GM19438 (cell line): ENCODE measurements at regions not wholly inside any gene's neighbourhood (a gene's known extent, or its start where the extent isn't known, plus 50 kb on each side); places are given as distances from the start of the nearest gene placed in this dataset.
"Not testable (repeated sequence)": the region's sequence is repeated elsewhere in the genome, so short reads cannot be mapped to it uniquely, and the experiment has no call there.

Experiments used
- ATAC-seq: cut with Tn5 transposase; IDR thresholded peaks from one replicate; pipeline ENCODE4 v1.9.1; 2021; ENCODE audit warnings: low read depth; ENCODE audit not compliant: unreplicated experiment

GRCh38 chr2:110292807-110293206 is 80.5 kb upstream of the MTLN start:
- not testable (repeated sequence) for ATAC-seq

GRCh38 chr2:110291909-110292579 is 79.7 kb upstream of the MTLN start:
- ATAC-seq, result not testable (repeated sequence)

GRCh38 chr2:110287817-110288216 is 75.5 kb upstream of the MTLN start:
- not testable (repeated sequence) for ATAC-seq

GRCh38 chr2:110287253-110287652 is 74.9 kb upstream of the MTLN start:
- not testable (repeated sequence) for ATAC-seq

GRCh38 chr2:110285002-110285401 is 72.7 kb upstream of the MTLN start:
- ATAC-seq, result not testable (repeated sequence)

GRCh38 chr2:110280804-110281203 is 68.5 kb upstream of the MTLN start:
- ATAC-seq, result not testable (repeated sequence)

- ATAC-seq, result not testable (repeated sequence)
Observed at GRCh38 chr2:110277054-110277453, 64.7 kb upstream of the MTLN start.

- not testable (repeated sequence) for ATAC-seq
Observed at GRCh38 chr2:110276092-110276491, 63.7 kb upstream of the MTLN start.

- not testable (repeated sequence) for ATAC-seq
Observed at GRCh38 chr2:110269674-110270073, 57.3 kb upstream of the MTLN start.

- not testable (repeated sequence) for ATAC-seq
Observed at GRCh38 chr2:110267828-110268407, 55.6 kb upstream of the MTLN start.

GRCh38 chr2:110264804-110265203 is 52.5 kb upstream of the MTLN start:
- ATAC-seq, result not testable (repeated sequence)

GRCh38 chr2:110264076-110264681 is 51.8 kb upstream of the MTLN start:
- ATAC-seq, result not testable (repeated sequence)

GRCh38 chr2:110263462-110263861 is 51.1 kb upstream of the MTLN start:
- ATAC-seq, result not testable (repeated sequence)
